HTR-8/SVneo (cell line): ENCODE measurements at regions not wholly inside any gene's neighbourhood (a gene's known extent, or its start where the extent isn't known, plus 50 kb on each side); places are given as distances from the start of the nearest gene placed in this dataset.

ENCODE experiments used
- DNase-seq: peaks from one replicate; pipeline ENCODE4 v3.0.0; 2011; ENCODE audit warnings: low spot score, mixed read lengths; ENCODE audit not compliant: insufficient read length
- FAIRE-seq: peaks from 2 replicates; lab custom pipeline; 2011; peaks lifted over from hg19 to GRCh38; lab: Jason Lieb, UNC

GRCh38 chr12:128047266-128048060, 219.5 kb upstream of the TMEM132C start:
- DNase-seq (no peak), FAIRE-seq (no peak)

GRCh38 chr12:128052331-128052730, 214.6 kb upstream of the TMEM132C start:
- no peak for DNase-seq
- no peak for FAIRE-seq

GRCh38 chr12:128052777-128053176, 214.2 kb upstream of the TMEM132C start:
- no peak for FAIRE-seq
- no peak for DNase-seq

- FAIRE-seq (no peak), DNase-seq (no peak)
Observed at GRCh38 chr12:128055567-128055966, 211.4 kb upstream of the TMEM132C start.

- FAIRE-seq (no peak), DNase-seq (no peak)
Observed at GRCh38 chr12:128056136-128056801, 210.7 kb upstream of the TMEM132C start.

GRCh38 chr12:128057586-128057985, 209.4 kb upstream of the TMEM132C start:
- DNase-seq: no peak
- FAIRE-seq: no peak

- no peak for DNase-seq
- no peak for FAIRE-seq
Observed at GRCh38 chr12:128059621-128060370, 207.2 kb upstream of the TMEM132C start.

GRCh38 chr12:128068211-128068610, 198.8 kb upstream of the TMEM132C start:
- DNase-seq (no peak), FAIRE-seq (no peak)

- FAIRE-seq (peak; percentile 73), DNase-seq (peak; percentile 42)
Observed at GRCh38 chr12:128069359-128069997, 197.5 kb upstream of the TMEM132C start.

- no peak for FAIRE-seq
- DNase-seq: no peak
Observed at GRCh38 chr12:128073937-128074336, 193.0 kb upstream of the TMEM132C start.

GRCh38 chr12:128075332-128075731, 191.6 kb upstream of the TMEM132C start:
- FAIRE-seq (no peak), DNase-seq (no peak)

- FAIRE-seq (no peak), DNase-seq (peak; percentile 65)
Observed at GRCh38 chr12:128076188-128076587, 190.8 kb upstream of the TMEM132C start.

GRCh38 chr12:128077211-128077916, 189.6 kb upstream of the TMEM132C start:
- DNase-seq: no peak
- FAIRE-seq: no peak

- no peak for DNase-seq
- FAIRE-seq: no peak
Observed at GRCh38 chr12:128077917-128078298, 189.1 kb upstream of the TMEM132C start.

GRCh38 chr12:128078301-128078971, 188.5 kb upstream of the TMEM132C start:
- DNase-seq: no peak
- no peak for FAIRE-seq

GRCh38 chr12:128079446-128079845, 187.5 kb upstream of the TMEM132C start:
- FAIRE-seq (no peak), DNase-seq (no peak)

- DNase-seq: no peak
Observed at GRCh38 chr12:128083132-128083729, 183.7 kb upstream of the TMEM132C start.

GRCh38 chr12:128088926-128089325, 178.0 kb upstream of the TMEM132C start:
- FAIRE-seq: no peak
- no peak for DNase-seq

More at GRCh38 chr12:128083132-128083729, 183.7 kb upstream of the TMEM132C start:
- no peak for FAIRE-seq

GRCh38 chr12:128089961-128090360, 177.0 kb upstream of the TMEM132C start:
- DNase-seq: no peak
- FAIRE-seq: no peak
